ENCODE measurements at regions not wholly inside any gene's neighbourhood (a gene's known extent, or its start where the extent isn't known, plus 50 kb on each side); places are given as distances from the start of the nearest gene placed in this dataset.

DNA sequence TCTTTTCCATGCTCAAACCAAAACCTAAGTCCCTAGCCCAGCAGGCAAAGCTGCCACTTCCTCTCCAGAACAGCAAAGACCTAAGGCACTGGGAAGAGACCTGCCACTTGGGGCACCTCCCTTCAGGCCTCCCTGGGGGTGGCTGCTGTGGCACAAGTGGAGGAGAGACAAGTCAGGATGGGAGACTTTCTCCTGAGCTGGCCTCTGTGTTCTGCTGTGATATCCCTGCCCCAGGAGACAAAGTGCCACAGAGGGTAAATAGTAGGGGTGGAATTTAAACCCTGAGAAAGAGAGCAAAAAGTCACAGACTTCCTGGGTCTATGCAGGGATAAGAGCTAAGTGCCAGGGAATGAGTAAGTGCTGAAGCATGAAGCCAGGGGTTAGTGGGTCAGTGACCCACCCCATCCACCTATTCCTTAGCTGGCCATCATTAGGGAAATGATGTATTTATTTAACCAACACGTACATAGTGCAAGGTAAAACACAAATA lies 84.2 kb downstream of the MRPL14 start:
- no TSS peak for BruUV-seq (replicated peaks)
- Histone ChIP-seq H3K36me3 (ENCODE audit: control insufficient read depth, insufficient read depth, low read length) (no peaks in the 10 kb centered on the region), H3K4me3 (ENCODE audit: low read depth in 2 of 2, low read length in 2 of 2) (no peak overlapping the region), H3K9me3 (ENCODE audit: control insufficient read depth, insufficient read depth, low read depth, low read length) (no peaks in the 10 kb centered on the region), H3K4me1 (ENCODE audit: control insufficient read depth, insufficient read depth, low read length) (peaks cover 21% of the 10 kb centered on the region), H3K27ac (ENCODE audit: low read length) (peak overlapping the region; percentile 84), H3K27me3 (ENCODE audit: control insufficient read depth, insufficient read depth, low read length) (no peaks in the 10 kb centered on the region)
- in situ Hi-C loops (cut with HindIII; ENCODE audit: low pct_unique_long_range_greater_than_20kb, low sequenced_read_pairs) (no loop called here), intact Hi-C loops (cut with micrococcal nuclease; ENCODE audit: unreplicated experiment) (no loop called here)
- no peak; the same call in 1 of the 2 replicates for TF ChIP-seq POLR2AphosphoS5 (IDR thresholded peaks at IDR 0.05; ENCODE audit: low read depth, low read length)
- TF ChIP-seq, protein P1, sequence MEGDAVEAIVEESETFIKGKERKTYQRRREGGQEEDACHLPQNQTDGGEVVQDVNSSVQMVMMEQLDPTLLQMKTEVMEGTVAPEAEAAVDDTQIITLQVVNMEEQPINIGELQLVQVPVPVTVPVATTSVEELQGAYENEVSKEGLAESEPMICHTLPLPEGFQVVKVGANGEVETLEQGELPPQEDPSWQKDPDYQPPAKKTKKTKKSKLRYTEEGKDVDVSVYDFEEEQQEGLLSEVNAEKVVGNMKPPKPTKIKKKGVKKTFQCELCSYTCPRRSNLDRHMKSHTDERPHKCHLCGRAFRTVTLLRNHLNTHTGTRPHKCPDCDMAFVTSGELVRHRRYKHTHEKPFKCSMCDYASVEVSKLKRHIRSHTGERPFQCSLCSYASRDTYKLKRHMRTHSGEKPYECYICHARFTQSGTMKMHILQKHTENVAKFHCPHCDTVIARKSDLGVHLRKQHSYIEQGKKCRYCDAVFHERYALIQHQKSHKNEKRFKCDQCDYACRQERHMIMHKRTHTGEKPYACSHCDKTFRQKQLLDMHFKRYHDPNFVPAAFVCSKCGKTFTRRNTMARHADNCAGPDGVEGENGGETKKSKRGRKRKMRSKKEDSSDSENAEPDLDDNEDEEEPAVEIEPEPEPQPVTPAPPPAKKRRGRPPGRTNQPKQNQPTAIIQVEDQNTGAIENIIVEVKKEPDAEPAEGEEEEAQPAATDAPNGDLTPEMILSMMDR (IDR thresholded peaks at IDR 0.05): no peak
- TF ChIP-seq, protein P2, sequence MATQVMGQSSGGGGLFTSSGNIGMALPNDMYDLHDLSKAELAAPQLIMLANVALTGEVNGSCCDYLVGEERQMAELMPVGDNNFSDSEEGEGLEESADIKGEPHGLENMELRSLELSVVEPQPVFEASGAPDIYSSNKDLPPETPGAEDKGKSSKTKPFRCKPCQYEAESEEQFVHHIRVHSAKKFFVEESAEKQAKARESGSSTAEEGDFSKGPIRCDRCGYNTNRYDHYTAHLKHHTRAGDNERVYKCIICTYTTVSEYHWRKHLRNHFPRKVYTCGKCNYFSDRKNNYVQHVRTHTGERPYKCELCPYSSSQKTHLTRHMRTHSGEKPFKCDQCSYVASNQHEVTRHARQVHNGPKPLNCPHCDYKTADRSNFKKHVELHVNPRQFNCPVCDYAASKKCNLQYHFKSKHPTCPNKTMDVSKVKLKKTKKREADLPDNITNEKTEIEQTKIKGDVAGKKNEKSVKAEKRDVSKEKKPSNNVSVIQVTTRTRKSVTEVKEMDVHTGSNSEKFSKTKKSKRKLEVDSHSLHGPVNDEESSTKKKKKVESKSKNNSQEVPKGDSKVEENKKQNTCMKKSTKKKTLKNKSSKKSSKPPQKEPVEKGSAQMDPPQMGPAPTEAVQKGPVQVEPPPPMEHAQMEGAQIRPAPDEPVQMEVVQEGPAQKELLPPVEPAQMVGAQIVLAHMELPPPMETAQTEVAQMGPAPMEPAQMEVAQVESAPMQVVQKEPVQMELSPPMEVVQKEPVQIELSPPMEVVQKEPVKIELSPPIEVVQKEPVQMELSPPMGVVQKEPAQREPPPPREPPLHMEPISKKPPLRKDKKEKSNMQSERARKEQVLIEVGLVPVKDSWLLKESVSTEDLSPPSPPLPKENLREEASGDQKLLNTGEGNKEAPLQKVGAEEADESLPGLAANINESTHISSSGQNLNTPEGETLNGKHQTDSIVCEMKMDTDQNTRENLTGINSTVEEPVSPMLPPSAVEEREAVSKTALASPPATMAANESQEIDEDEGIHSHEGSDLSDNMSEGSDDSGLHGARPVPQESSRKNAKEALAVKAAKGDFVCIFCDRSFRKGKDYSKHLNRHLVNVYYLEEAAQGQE (IDR thresholded peaks at IDR 0.05; ENCODE audit: insufficient read depth in 1 of 2, low read depth in 2 of 2, low read length in 1 of 2): no peak
- TF ChIP-seq TCF7L2 (IDR thresholded peaks at IDR 0.05; ENCODE audit: low read depth, low read length): no peak
- TF ChIP-seq SIN3A (IDR thresholded peaks at IDR 0.05; ENCODE audit: borderline replicate concordance, insufficient read depth, low read depth, low read length): no peak
- POLR2A ChIA-PET: no interaction called here
- CTCF ChIA-PET: interaction anchor here (0.6 to 1.4 kb wide), 3 partner anchors 9 to 45 kb away, joined by 3 read pairs; no protein-coding TSS in a partner anchor
- ATAC-seq (peak; percentile 70), DNase-seq (ENCODE audit: low read depth, low spot score) (peak; percentile 71)

DNA sequence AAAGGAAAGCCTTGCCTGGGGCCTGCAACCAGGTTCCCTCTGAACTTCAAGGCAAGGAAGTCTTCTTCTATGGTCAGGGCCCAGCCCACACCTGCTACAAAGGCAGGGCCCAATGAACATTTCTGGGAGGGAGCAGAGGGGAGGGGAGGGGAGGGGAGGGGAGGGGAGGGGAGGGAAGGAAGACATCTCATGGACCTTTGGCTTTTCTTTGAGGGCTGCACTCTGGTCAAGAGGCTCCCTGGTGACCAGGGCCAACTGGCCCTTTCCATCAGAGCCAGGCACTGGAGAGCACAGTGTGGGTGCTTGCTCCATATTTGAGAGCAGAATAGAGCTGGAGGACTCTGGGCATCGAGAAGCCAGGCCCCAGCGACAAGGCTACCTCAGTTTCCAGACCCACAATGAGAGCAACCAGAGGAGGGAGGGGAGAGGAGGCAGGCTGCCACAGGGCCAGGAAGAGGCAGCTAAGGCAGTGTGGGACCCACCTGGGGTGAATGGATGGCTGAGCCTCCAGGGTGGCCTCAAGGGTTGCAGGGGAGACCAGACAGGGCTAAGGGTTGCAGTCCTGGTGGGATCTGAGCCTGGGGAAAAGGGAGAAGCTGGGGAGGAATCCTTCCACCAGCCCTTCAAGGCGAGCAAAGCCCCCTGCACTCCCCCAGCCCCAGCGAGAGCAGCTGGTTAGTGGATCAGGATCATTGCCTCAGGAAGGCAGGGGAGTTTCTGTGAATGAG lies 84.8 kb downstream of the MRPL14 start:
- H3K9me3 ChIP-seq (ENCODE audit: control insufficient read depth, insufficient read depth, low read depth, low read length): no peaks in the 10 kb centered on the region
- H3K4me1 ChIP-seq (ENCODE audit: control insufficient read depth, insufficient read depth, low read length): peaks cover 21% of the 10 kb centered on the region
- intact Hi-C loops (cut with micrococcal nuclease; ENCODE audit: unreplicated experiment): no loop called here
- DNase-seq (ENCODE audit: low read depth, low spot score) (no peak), ATAC-seq (peak; percentile 8; the same call in 1 of the 2 replicates)
- TF ChIP-seq SIN3A (IDR thresholded peaks at IDR 0.05; ENCODE audit: borderline replicate concordance, insufficient read depth, low read depth, low read length) (no peak), POLR2AphosphoS5 (IDR thresholded peaks at IDR 0.05; ENCODE audit: low read depth, low read length) (no peak), TCF7L2 (IDR thresholded peaks at IDR 0.05; ENCODE audit: low read depth, low read length) (no peak)
- TF ChIP-seq, protein P1 (IDR thresholded peaks at IDR 0.05): no peak
- TF ChIP-seq, protein P2 (IDR thresholded peaks at IDR 0.05; ENCODE audit: insufficient read depth in 1 of 2, low read depth in 2 of 2, low read length in 1 of 2): no peak
- in situ Hi-C loops (cut with HindIII; ENCODE audit: low pct_unique_long_range_greater_than_20kb, low sequenced_read_pairs): no loop called here
- BruUV-seq (replicated peaks): no TSS peak
- no peaks in the 10 kb centered on the region for H3K36me3 ChIP-seq (ENCODE audit: control insufficient read depth, insufficient read depth, low read length)
- ChIA-PET POLR2A (no interaction called here), CTCF (interaction anchor here (0.6 to 1.4 kb wide), 2 partner anchors 9 to 20 kb away, joined by 3 read pairs; no protein-coding TSS in a partner anchor)
- H3K27ac ChIP-seq (ENCODE audit: low read length): peak overlapping the region; percentile 84
- H3K4me3 ChIP-seq (ENCODE audit: low read depth in 2 of 2, low read length in 2 of 2): no peak overlapping the region
- no peaks in the 10 kb centered on the region for H3K27me3 ChIP-seq (ENCODE audit: control insufficient read depth, insufficient read depth, low read length)

All from Panc1 (cell line).